Neural crest cell (in vitro differentiated cells): ENCODE measurements at regions not wholly inside any gene's neighbourhood (a gene's known extent, or its start where the extent isn't known, plus 50 kb on each side); places are given as distances from the start of the nearest gene placed in this dataset.

Experiments
- DNase-seq: peaks from one replicate; pipeline ENCODE4 v3.0.0; 2021; ENCODE audit warnings: low read depth, mixed read lengths, low spot score
- H3K27ac Mint-ChIP-seq: one replicate; pipeline ENCODE4 v1.8.0; 2021; ENCODE audit warnings: mild to moderate bottlenecking, mixed read lengths; ENCODE audit not compliant: unreplicated experiment
- H3K27me3 Mint-ChIP-seq: 2 replicates; pipeline ENCODE4 v1.8.0; 2021; ENCODE audit warnings: low read depth, mild to moderate bottlenecking, mixed read lengths
- H3K36me3 Mint-ChIP-seq: 2 replicates; pipeline ENCODE4 v1.8.0; 2021; ENCODE audit warnings: low read depth, mild to moderate bottlenecking, mixed read lengths
- H3K4me1 Mint-ChIP-seq: 2 replicates; pipeline ENCODE4 v1.8.0; 2021; ENCODE audit warnings: mixed read lengths
- H3K4me3 Mint-ChIP-seq: one replicate; pipeline ENCODE4 v1.8.0; 2021; ENCODE audit warnings: mild to moderate bottlenecking, mixed read lengths
- H3K9me3 Mint-ChIP-seq: 2 replicates; pipeline ENCODE4 v1.8.0; 2021; ENCODE audit warnings: mixed read lengths
- TF ChIP-seq, protein P1 (sequence below): fragments of 200-600 bp; sonication (generic); conservative IDR thresholded peaks from 2 replicates; pipeline ENCODE4 v1.5.0; 2021; ENCODE audit warnings: antibody characterized with exemption, mild to moderate bottlenecking

DNA sequence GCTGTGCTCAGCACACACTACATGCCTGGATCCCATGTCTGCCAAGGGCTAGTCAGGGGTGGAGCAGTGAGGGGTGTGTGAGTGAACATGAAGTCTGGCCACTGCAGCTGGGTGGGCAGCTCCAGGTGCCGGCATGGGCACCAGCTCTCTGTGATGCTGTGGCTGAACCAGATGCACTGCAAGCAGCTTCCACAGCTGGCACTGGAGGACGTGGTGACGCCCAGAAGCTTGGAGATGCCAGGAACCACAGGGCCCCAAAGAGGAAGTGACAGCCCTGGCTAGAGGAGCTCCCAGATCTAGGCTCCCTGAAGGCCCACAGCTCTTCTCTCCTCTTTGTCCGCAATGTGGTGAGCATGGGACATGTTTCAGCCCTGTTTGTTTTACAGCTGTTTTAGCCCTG is 776.3 kb upstream of the POU3F3 start:
- TF ChIP-seq, protein P1, sequence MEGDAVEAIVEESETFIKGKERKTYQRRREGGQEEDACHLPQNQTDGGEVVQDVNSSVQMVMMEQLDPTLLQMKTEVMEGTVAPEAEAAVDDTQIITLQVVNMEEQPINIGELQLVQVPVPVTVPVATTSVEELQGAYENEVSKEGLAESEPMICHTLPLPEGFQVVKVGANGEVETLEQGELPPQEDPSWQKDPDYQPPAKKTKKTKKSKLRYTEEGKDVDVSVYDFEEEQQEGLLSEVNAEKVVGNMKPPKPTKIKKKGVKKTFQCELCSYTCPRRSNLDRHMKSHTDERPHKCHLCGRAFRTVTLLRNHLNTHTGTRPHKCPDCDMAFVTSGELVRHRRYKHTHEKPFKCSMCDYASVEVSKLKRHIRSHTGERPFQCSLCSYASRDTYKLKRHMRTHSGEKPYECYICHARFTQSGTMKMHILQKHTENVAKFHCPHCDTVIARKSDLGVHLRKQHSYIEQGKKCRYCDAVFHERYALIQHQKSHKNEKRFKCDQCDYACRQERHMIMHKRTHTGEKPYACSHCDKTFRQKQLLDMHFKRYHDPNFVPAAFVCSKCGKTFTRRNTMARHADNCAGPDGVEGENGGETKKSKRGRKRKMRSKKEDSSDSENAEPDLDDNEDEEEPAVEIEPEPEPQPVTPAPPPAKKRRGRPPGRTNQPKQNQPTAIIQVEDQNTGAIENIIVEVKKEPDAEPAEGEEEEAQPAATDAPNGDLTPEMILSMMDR, result no peak
- H3K9me3 Mint-ChIP-seq, result no peaks in the 10 kb centered on the region
- no peak for DNase-seq
- no peaks in the 10 kb centered on the region for H3K27me3 Mint-ChIP-seq
- H3K36me3 Mint-ChIP-seq, result no peaks in the 10 kb centered on the region
- no peaks in the 10 kb centered on the region for H3K4me1 Mint-ChIP-seq
- H3K27ac Mint-ChIP-seq, result no peak overlapping the region
- no peak overlapping the region for H3K4me3 Mint-ChIP-seq

DNA sequence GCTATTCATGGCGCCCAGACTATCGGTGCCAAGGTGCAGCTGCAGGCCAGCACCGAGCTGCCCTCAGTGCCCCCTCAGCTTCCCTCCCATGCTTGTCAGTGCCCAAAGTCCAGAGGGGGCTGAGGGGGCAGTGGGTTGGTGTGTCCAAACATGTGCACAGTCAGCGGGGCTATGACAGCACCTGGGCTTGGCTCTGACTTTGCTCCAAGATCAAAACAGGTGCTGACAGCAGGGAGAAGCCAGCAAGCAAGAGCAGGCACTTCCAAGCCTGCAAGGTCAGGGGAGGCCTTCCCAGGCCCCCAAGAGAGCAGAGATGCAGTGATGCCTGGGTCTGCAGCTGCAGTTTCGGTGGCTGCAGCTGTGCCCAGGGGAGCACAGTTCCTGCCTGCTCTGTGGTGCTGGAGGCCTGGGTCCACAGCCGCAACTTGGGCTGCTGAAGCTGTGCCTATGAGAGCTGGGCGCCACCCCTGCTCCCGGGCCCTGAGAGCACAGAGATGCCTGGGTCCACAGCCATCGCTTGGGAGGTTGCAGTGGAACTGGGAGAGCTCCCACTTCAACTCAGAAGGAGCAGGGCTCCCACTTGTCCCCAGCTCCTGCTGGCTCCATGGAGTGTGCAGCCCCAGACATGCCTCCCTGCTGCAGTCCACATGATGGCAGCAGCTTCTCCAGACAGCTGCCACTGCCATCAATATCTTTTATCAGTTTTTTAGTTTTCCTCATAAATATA is 775.3 kb upstream of the POU3F3 start:
- no peak for DNase-seq
- no peaks in the 10 kb centered on the region for H3K27me3 Mint-ChIP-seq
- no peak overlapping the region for H3K27ac Mint-ChIP-seq
- TF ChIP-seq, protein P1, result peak; percentile 43
- H3K4me1 Mint-ChIP-seq, result no peaks in the 10 kb centered on the region
- no peak overlapping the region for H3K4me3 Mint-ChIP-seq
- H3K9me3 Mint-ChIP-seq, result no peaks in the 10 kb centered on the region
- H3K36me3 Mint-ChIP-seq, result no peaks in the 10 kb centered on the region

DNA sequence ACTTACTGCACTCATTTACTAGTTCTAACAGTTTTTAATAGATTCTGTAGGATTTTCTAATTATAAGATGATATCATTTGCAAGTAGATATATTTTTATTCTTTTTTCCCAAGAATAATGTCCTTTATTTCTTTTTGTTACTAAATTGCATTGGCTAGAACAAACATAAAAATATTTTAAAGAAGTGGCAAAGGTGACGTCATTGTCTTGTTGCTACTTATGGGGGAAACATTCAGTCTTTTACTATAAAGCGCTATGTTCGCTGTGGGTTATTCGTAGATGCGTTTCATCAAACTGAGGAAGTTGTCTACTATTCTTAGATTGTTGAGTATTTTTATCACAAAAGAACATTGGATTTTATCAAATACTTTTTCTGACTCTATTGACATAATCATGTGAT is 765.2 kb upstream of the POU3F3 start:
- TF ChIP-seq, protein P1, result no peak
- Mint-ChIP-seq H3K4me1 (peaks cover 4% of the 10 kb centered on the region), H3K9me3 (peaks cover 3% of the 10 kb centered on the region), H3K27ac (no peak overlapping the region), H3K27me3 (no peaks in the 10 kb centered on the region), H3K4me3 (no peak overlapping the region), H3K36me3 (no peaks in the 10 kb centered on the region)
- DNase-seq, result no peak

DNA sequence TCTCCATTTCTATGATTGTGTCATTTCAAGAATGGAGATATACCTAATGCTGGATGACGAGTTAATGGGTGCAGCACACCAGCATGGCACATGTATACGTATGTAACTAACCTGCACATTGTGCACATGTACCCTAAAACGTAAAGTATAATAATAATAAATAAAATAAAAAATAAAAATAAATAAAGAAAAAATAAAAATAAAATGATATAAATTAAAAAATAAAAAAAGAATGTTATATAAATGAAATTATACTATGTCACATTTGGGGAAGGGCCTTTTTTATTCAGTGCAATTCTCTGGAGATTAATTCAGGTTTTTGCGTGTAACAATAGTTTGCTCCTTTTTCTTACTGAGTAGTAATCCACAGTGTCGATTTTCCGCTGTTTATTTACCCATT is 763.5 kb upstream of the POU3F3 start:
- Mint-ChIP-seq H3K9me3 (no peaks in the 10 kb centered on the region), H3K4me1 (peaks cover 4% of the 10 kb centered on the region), H3K27me3 (no peaks in the 10 kb centered on the region)

DNA sequence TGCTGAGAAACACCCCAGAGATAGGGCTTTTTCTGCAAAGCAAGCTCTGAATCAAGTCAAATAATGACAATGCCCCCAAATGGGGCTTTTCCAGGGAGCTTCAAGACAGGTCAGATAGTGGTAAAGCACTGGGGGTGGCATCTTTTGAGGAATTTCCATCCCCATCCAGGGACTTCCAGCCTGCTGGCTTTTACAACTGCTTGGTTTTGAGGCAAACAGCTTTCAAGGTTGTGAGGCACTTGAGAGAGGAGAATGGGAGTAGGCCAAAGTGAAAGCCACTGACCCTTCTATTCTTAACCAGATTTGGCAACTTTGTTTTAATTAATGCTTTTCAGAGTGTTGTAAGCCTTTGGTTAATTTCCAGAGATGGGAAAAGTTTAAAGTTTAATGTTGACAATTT is 762.0 kb upstream of the POU3F3 start:
- H3K4me3 Mint-ChIP-seq, result no peak overlapping the region
- H3K4me1 Mint-ChIP-seq, result no peaks in the 10 kb centered on the region
- H3K27me3 Mint-ChIP-seq, result no peaks in the 10 kb centered on the region
- no peak for DNase-seq
- H3K36me3 Mint-ChIP-seq, result no peaks in the 10 kb centered on the region
- H3K27ac Mint-ChIP-seq, result no peak overlapping the region
- TF ChIP-seq, protein P1, result no peak
- no peaks in the 10 kb centered on the region for H3K9me3 Mint-ChIP-seq

More for the DNA sequence above, 763.5 kb upstream of the POU3F3 start:
- DNase-seq, result no peak
- Mint-ChIP-seq H3K27ac (no peak overlapping the region), H3K4me3 (no peak overlapping the region), H3K36me3 (no peaks in the 10 kb centered on the region)
- TF ChIP-seq, protein P1, result no peak
